NCI-H146 treated with DMSO at 0.1 percent for 48 hours (cell line): ENCODE measurements at regions not wholly inside any gene's neighbourhood (a gene's known extent, or its start where the extent isn't known, plus 50 kb on each side); places are given as distances from the start of the nearest gene placed in this dataset.

Source experiments
- DNase-seq: peaks from one replicate; lab custom pipeline; 2025; ENCODE audit not compliant: unreplicated experiment; lab: John Stamatoyannopoulos, UW

DNA sequence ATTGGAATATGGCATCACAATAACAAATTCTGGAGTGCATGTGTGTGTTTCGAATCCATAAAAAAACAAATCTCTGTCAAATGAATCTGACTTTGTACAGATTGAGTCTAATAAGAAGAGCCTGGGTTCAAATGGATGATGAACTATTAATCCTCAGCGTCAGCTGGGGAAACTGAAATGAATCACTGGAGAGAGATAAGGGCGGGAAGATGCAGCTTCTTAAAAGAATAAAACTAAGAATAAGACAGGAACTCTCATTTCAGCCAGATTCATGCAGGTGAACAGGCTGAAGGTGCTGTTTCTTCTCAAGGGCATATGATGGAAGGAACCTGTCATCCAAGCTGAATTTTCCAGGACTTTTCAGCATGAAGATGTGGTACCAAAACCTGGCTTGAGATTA is 202.6 kb upstream of the TRIB2 start:
- no peak for DNase-seq

DNA sequence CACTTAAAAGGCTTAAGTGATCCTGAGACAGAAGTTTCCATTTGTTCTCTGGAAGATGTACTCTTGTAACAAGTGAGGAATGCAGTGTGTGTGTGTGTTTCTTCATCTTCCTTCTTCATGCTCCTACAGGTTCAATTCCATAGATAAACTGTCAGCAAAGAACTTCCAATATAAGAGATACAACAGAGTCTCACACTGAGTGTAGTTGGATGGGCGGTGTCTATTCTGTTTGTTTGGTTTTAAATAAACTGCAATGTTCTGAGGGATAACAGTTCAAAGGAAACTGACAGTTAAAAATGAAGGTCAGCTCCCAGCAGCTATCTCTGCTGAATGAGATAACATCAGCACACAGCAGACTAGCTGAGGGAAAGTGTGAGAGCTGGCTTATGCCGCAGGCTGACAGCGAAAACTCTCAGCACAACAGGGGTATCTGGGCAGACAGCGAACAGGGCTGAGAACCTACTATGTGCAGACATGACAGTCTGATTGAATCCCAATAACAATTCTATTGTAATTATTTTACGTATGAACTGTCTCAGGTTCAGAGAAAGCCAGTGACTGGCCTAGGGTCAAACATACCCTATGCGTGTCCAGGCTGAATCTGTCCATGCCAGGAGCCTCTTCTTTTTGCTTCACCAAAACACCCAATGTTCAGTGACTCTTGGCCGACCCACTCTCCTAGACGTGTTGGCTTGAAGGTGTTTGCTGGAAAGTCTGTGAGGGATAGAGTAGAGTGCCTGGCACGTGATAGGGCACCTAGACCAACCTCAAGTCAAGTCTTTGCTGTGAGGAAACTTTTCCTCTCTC is 201.9 kb upstream of the TRIB2 start:
- DNase-seq: no peak

- no peak for DNase-seq
Observed at GRCh38 chr2:12515871-12516270, 200.9 kb upstream of the TRIB2 start.

- DNase-seq: no peak
Observed at GRCh38 chr2:12533337-12534005, 183.3 kb upstream of the TRIB2 start.

DNA sequence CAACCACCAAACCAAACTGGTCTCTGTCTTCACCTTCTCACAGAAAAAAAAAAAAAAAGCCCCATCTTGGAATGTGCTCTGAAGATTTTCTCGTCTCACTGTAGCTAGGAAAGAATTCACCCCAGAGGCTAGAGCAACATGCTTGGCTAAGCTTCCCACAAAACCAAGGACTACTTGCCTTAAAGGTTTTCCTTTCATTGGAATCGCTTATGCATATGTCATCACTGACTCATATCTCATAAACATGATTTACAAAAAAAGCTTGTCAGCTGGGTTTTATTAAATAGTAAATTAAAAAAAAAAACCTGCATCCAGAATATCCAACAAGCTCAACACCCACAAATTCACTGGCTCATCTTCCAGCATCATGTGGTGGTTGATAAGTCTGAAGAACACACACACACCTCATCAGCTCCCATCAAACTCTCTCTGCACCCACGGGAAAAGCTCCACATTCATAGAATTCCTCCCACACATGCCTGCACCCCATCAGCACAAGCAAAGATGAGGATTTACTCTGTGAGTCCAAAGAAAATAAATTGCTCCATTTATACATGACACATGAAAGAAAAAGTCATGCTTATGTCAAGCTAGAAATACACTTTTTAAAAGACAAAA is 182.0 kb upstream of the TRIB2 start:
- no peak for DNase-seq

GRCh38 chr2:12536976-12537375 is 179.8 kb upstream of the TRIB2 start:
- no peak for DNase-seq

DNA sequence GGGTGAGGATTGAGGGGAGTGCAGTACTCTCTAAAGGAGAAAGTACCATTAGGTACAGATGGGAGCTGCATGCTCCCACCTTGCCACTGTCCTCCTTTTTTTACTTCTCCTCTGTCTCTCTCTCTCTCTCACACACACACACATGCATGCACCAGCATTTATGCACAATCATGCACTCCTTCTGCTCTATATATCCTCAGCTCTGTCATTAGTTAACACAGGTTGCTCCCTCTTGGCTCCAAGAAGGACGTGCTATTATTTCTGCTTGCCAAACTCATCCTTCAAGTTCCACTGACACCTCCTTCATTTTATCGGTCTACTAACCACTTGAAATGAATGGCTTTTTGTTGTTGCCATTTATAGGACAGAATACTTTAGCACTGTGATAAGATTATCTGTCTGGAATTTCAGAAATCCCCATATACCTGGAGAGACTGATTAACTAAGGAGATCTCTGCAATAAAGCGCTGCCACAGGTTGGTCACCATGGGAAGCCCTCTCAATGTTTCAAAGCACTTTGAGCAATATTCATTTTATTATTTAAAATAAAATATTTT is 178.5 kb upstream of the TRIB2 start:
- DNase-seq: no peak

GRCh38 chr2:12539336-12539735 is 177.4 kb upstream of the TRIB2 start:
- DNase-seq: no peak

- no peak for DNase-seq
Observed at GRCh38 chr2:12539776-12540562, 176.8 kb upstream of the TRIB2 start.

DNA sequence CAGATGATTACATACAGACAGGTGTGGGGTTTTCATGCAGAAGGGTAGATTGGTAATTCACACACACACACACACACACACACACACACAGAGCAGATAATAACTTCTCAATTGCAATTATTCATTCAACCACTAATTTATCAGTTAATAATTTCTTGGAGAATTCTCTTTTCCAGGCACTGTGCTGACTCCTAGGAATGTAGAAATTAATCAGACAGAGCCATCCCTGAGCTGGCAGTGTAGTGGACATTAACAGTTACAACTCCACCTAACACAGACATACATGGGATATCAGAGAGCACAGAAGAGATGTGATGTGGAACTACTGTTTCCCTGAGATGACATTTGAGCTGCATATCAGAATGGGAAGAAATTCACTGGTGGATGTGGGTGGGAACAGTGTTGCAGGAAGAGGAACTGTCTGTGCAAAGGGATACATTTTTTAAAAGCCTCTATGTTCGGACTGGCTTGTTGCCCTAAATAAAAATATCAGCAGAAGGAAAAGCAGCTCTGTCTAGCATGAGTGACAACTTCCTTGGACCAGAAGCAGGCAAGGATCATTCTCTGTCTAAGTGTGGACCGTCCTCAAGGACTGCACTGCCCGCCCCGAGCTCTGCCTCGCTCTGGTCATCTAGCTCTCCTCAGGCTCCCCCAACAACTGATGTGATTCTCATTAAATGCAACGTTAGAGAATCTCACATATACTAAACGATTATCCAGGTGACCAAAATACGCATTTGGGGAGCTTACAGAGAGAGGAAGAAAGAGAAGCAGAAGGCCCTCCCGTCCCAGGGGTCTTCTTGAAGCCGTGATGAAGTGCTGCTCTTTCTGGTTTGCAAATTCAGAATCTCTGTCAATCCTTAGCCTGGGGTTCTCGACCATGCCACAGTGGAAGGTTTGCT is 173.4 kb upstream of the TRIB2 start:
- DNase-seq: no peak

GRCh38 chr2:12543978-12544558 is 172.7 kb upstream of the TRIB2 start:
- no peak for DNase-seq

DNA sequence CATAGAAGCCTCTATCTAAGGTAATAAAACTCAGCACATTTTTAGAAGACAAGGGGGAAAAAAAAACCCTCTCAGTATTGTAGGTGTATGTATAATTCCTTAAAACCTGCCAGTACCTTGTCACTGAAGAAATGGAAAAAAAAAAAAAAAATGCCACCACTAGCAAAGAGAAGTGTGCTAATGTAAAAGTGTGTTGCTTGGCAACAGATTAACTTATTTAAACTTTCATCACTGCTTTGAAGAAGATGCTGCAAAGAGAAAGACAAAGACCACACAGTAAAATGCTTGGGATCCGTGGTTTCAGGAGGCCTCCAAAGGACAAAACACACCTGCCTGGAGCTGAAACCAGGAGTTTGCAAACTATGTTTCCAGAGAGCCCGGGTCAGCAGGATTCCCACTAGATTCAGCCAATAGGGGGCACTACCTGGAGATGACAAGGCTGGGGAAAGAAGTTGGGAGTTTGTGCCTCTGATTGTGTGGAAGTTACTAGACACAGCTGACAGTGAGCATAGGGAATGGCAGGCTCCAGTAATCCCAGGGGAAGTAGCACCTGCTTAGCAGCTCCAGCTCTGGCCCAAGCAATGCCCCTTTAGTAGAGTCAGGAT is 169.1 kb upstream of the TRIB2 start:
- no peak for DNase-seq

DNA sequence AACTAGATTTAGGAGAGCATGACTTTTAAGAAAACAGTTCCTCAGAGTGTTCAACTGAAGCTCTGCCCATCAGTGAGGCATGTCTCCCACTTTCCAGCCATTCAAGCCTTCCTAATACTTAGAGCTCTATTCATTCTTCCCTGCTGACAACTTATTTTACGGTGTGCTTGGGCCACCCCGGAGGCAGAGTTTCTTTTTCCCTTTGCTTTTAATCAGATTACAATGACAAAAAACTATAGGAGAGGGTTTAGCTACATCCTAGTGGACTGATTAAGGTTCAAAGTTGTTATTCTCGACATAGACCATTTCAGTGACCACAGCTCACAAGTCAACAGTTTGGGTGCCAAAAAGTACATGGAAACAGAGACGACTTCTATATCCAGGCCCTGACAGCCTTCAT is 167.8 kb upstream of the TRIB2 start:
- no peak for DNase-seq

DNA sequence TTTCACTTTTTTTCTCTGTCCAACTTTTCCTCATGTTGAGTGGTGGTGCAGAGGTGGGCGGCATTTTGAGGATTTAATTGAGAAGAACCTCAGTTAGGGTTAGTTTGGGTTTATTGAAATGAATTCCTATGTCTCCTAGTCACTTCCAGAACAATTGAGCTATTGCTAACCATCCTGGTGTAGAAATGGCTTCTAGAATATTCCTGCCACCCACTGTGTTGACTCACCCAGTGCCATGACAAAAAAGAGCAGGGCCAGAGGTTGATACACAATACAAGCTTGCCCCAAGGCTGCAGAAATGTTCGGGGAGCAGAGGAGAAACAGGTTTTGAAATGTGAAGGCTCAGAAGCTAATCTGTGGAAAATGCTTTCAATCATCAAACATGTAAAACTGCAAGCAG is 167.1 kb upstream of the TRIB2 start:
- no peak for DNase-seq

GRCh38 chr2:12552092-12552491 is 164.6 kb upstream of the TRIB2 start:
- no peak for DNase-seq

DNA sequence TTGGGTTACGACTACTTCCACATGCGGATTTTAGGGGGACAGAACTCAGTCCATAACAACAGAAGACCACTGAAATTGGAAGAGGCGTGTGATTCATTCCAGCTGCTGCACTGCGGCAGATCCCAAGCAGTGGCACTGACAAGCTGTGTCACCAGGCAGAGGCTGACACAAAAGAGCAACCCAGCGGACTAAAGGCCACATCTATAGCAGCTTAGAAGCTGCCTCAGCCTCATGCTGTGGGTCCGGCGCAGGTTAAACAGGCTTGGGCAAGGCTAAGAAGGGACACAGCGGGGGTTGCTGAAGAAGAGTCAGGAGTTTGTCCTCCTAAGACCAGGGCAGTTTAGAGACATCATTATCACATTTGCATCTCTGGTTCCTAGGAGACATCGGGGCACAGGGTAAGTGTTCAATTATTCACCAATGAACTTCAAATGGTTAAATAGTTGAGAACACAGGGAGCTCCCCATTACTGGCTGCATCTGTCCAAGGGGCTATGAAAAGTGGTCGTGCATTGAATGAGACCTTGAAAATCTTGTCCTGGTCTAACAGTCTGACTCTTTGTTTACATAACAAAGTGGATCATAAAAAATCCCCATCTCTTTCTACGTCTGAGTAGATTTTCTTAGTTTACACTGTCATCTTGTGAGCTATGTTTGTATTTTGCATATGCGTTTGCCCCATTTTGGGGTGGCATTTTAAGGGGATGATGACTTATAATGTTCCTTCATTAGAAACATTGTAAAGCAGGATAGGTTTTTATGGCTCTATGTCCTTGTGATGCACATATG is 162.3 kb upstream of the TRIB2 start:
- DNase-seq: no peak

GRCh38 chr2:12555012-12555645 is 161.6 kb upstream of the TRIB2 start:
- DNase-seq: no peak

DNA sequence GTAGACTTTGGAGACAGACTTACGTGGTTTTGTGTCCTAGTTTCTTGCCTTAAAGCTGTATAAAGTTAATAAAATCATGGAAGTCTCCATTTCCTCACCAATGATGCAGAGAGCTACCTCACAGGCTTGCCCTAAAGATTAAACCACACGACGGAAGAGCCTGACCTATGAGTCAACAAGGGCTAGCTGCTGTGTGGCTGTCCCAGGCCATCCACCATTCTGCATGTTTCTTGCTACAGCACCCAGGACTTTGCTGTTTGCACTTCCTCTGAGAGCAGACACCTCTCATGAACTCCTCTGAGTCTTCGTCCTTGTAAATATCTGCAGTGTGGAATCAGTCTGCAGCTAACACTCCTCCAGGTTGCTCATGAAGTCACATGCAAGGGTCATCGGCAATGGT is 160.0 kb upstream of the TRIB2 start:
- DNase-seq: no peak
